ENCODE measurements at regions not wholly inside any gene's neighbourhood (a gene's known extent, or its start where the extent isn't known, plus 50 kb on each side); places are given as distances from the start of the nearest gene placed in this dataset.

- no peak for TF ChIP-seq RBFOX2 (IDR thresholded peaks at IDR 0.05; ENCODE audit: low read depth, low read length)
These were observed 219.5 kb downstream of the KIF26A start (continued) for GRCh38 chr14:104357689-104358527.

GRCh38 chr14:104358528-104359300 lies 220.3 kb downstream of the KIF26A start:
- intact Hi-C loops (cut with micrococcal nuclease), result no loop called here
- Histone ChIP-seq H3K36me3 (ENCODE audit: control insufficient read depth, insufficient read depth, low read length) (no peaks in the 10 kb centered on the region), H3K27ac (ENCODE audit: extremely low read depth, low read depth, low read length) (no peak overlapping the region), H3K9ac (ENCODE audit: insufficient read depth in 1 of 2, low read depth in 2 of 2, low read length in 2 of 2) (no peak overlapping the region), H2AFZ (ENCODE audit: low read depth, low read length) (no peak overlapping the region), H3K27me3 (ENCODE audit: control insufficient read depth in 2 of 2, insufficient read depth in 2 of 2, low read length in 2 of 2) (peaks cover 0 to 17% of the 10 kb centered on the region in 2 experiments; a peak in 2 of 5 replicates), H3K4me2 (ENCODE audit: insufficient read depth, low read length) (no peak overlapping the region), H3K4me1 (replicated peaks in 1 of 2; ENCODE audit: control insufficient read depth in 2 of 2, insufficient read depth in 2 of 2, low read length in 2 of 2) (peaks cover 0 to 5% of the 10 kb centered on the region in 2 experiments; a peak in 1 of 5 replicates), H3K79me2 (ENCODE audit: control insufficient read depth, insufficient read depth, low read length) (no peaks in the 10 kb centered on the region), H4K20me1 (replicated peaks; ENCODE audit: control insufficient read depth, insufficient read depth, low read length) (no peaks in the 10 kb centered on the region), H3K9me3 (replicated peaks; ENCODE audit: control insufficient read depth, insufficient read depth, low read depth, low read length) (no peaks in the 10 kb centered on the region), H3K4me3 (no peak overlapping the region), H3K9me1 (ENCODE audit: control insufficient read depth, insufficient read depth, low read length) (no peaks in the 10 kb centered on the region)
- DNase-seq (ENCODE audit: extremely low read depth in 1 of 4, low spot score in 3 of 4) (no peak), FAIRE-seq (no peak), ATAC-seq (no peak)
- CTCF ChIA-PET (ENCODE audit: low intra/inter-chr PET ratio), result no interaction called here
- BruUV-seq (replicated peaks), result no TSS peak
- TF ChIP-seq TCF7L2 (IDR thresholded peaks at IDR 0.05; ENCODE audit: low read depth, low read length) (no peak), ZNF121 (CRISPR knock-in tag; conservative IDR thresholded peaks at IDR 0.05) (no peak), ZBTB17 (CRISPR knock-in tag; IDR thresholded peaks at IDR 0.05) (no peak), MLX (CRISPR knock-in tag; conservative IDR thresholded peaks at IDR 0.05) (no peak), NFXL1 (CRISPR knock-in tag; IDR thresholded peaks at IDR 0.05) (no peak), MNT (conservative IDR thresholded peaks at IDR 0.05) (no peak), HNRNPL (IDR thresholded peaks at IDR 0.05; ENCODE audit: low read depth, low read length) (no peak), NELFE (IDR thresholded peaks at IDR 0.05; ENCODE audit: insufficient read depth, insufficient read length) (no peak), LARP7 (IDR thresholded peaks at IDR 0.05) (no peak), ETV5 (CRISPR knock-in tag; IDR thresholded peaks at IDR 0.05; ENCODE audit: low read depth) (no peak), SREBF1 (IDR thresholded peaks at IDR 0.05; ENCODE audit: borderline replicate concordance, low read depth, low read length) (no peak), ZEB2 (IDR thresholded peaks at IDR 0.05) (no peak), ADNP (tag; IDR thresholded peaks at IDR 0.05) (no peak), ZNF707 (CRISPR knock-in tag; conservative IDR thresholded peaks at IDR 0.05) (no peak), ATF1 (CRISPR knock-in tag; IDR thresholded peaks at IDR 0.05) (no peak), ATF1 (tag; IDR thresholded peaks at IDR 0.05) (no peak), TEAD1 (CRISPR knock-in tag; IDR thresholded peaks at IDR 0.05) (no peak), ARHGAP35 (IDR thresholded peaks at IDR 0.05; ENCODE audit: partially characterized antibody) (no peak)
- WGBS (ENCODE audit: insufficient coverage, low coverage, missing lambda C conversion rate), result 1% methylated on average over 14 of the region's 18 CpGs
- POLR2A ChIA-PET, result no interaction called here
- in situ Hi-C loops (cut with MboI), result no loop called here

Data from K562 (cell line).